Esophagus muscularis mucosa (tissue), 3 donors: ENCODE measurements at regions not wholly inside any gene's neighbourhood (a gene's known extent, or its start where the extent isn't known, plus 50 kb on each side); places are given as distances from the start of the nearest gene placed in this dataset.

ENCODE experiments used
- CTCF ChIP-seq, 3 experiments: fragments of 200-600 bp in 2 of 3; fragments of 450-650 bp in 1 of 3; sonication (generic) in 2 of 3; IDR thresholded peaks; one replicate each; pipeline ENCODE4 v1.5.1; 2017 to 2019; ENCODE audit warnings: antibody characterized with exemption in 3 of 3, mild to moderate bottlenecking in 2 of 3, moderate library complexity in 1 of 3
- POLR2A ChIP-seq: fragments of 450-650 bp; IDR thresholded peaks from one replicate; pipeline ENCODE4 v1.6.1; 2017; ENCODE audit warnings: antibody characterized with exemption, moderate library complexity, mild to moderate bottlenecking, low read depth

GRCh38 chr7:18213652-18214051 is 186.0 kb upstream of the PRPS1L1 start:
- no peak for TF ChIP-seq POLR2A
- TF ChIP-seq CTCF (IDR thresholded peaks at IDR 0.05): no peak
